Posterior vena cava (tissue), 2 donors: ENCODE measurements at regions not wholly inside any gene's neighbourhood (a gene's known extent, or its start where the extent isn't known, plus 50 kb on each side); places are given as distances from the start of the nearest gene placed in this dataset.
"Not testable (repeated sequence)": the region's sequence is repeated elsewhere in the genome, so short reads cannot be mapped to it uniquely, and the experiment has no call there.

Source experiments
- DNase-seq: peaks from one replicate; pipeline ENCODE4 v3.0.0-alpha.2; 2020; ENCODE audit warnings: low spot score
- intact Hi-C, 2 donors: fragments of 100-400 bp; cut with DNase I; formaldehyde crosslinking; loops; one replicate each; pipeline versions ENCODE4 v1.14.1 to v1.14.2; 2022 to 2023
- donor health status: DM: yes; HTN: yes; CAD: no.
- donor health status: DM: yes; HTN: yes; CAD: no.

- DNase-seq, intact Hi-C loops: not testable (repeated sequence)
Observed at GRCh38 chr2:111450526-111450925, 329.8 kb downstream of the BCL2L11 start.

GRCh38 chr2:111451692-111452199, 331.0 kb downstream of the BCL2L11 start:
- intact Hi-C loops, DNase-seq: not testable (repeated sequence)

GRCh38 chr2:111452208-111452607, 331.5 kb downstream of the BCL2L11 start:
- intact Hi-C loops, DNase-seq: not testable (repeated sequence)

GRCh38 chr2:111453308-111453707, 332.6 kb downstream of the BCL2L11 start:
- intact Hi-C loops = not testable (repeated sequence)

DNA sequence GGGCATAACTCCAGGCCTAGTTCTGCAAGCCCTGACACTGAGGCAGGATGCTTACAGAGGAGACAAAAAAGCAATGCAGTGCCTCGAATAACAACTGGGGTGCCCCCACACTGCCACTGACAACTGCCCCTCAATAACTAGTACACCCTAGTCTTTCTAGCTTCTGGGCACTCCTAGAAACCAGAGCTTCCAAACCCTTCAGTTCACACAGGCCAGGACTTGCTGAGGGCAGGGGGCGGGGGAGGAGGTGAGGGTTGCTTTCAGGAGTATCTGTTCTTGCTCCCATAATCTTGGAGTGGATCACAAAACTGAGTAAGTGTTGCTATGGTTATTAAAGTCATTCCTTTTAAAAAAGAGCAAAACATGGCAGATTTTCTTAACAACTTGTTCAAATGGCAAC, 333.1 kb downstream of the BCL2L11 start:
- DNase-seq, intact Hi-C loops: not testable (repeated sequence)

More at GRCh38 chr2:111453308-111453707, 332.6 kb downstream of the BCL2L11 start:
- not testable (repeated sequence) for DNase-seq

GRCh38 chr2:111454404-111454803, 333.7 kb downstream of the BCL2L11 start:
- intact Hi-C loops, DNase-seq: not testable (repeated sequence)

DNA sequence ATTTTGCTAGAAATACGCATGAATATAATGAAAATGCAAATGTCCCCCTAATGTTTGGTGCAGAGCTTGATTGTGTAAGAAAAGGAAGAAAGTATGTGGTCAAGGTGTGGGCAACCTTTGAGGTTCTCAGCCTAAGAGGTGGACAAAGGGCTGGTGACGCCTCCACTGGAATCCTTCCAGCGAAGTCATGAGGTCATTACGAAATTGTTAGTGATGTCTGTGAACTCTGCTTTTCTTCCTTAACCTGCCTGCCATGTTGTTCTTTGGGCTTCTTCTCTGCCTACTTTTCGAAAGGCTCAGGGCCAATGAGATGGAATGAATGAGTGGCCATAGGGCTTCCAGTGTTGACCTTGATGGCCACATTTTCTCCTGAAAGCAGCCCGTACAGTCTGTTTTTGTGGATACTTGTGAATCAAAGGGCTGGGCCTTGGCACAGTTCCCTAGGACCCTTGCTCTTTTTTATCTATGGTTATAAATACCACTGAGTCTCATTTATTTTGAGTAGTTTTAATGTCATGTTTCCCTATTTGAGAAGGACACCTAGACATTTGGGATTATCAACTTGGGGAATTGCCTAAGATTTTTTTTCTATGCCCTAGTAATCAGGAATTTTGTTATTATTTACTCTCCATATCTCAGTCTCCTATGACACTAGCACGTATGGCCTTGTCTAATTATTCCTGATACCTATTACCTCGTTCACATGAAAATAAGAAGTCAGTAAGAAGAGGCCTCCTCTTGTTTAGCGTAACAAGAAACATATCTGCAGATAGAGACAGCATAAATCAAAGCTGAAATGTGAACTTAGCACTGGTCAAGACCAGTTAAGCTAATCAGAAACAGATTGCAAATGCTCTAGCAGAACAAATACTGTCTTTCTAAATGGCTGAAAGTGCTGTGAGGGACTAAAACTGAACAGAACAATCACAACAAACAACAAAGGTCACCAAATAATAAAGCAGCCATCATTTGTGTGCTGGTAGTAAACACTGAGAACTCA, 334.6 kb downstream of the BCL2L11 start:
- DNase-seq, intact Hi-C loops: not testable (repeated sequence)

- intact Hi-C loops, DNase-seq: not testable (repeated sequence)
Observed at GRCh38 chr2:111457191-111457590, 336.5 kb downstream of the BCL2L11 start.

DNA sequence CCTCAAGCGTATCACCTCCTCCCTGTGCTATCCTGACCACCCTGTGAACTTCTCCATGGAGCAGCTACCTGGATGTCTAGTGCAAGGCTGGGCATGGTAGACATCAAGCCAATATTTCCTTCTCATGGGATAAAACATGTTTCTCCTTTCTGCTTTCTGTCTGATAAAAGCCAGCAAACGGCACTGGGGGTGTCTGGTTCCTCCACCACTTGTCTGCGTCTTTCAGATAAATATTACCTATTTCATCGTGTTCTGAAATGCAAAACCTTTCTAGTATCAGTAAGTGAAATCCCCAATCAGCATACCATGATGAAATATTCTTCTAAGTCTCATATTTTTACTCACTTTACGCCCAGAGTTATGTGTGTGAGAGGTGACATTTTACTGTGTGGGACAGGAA, 340.2 kb downstream of the BCL2L11 start:
- DNase-seq, intact Hi-C loops: not testable (repeated sequence)

DNA sequence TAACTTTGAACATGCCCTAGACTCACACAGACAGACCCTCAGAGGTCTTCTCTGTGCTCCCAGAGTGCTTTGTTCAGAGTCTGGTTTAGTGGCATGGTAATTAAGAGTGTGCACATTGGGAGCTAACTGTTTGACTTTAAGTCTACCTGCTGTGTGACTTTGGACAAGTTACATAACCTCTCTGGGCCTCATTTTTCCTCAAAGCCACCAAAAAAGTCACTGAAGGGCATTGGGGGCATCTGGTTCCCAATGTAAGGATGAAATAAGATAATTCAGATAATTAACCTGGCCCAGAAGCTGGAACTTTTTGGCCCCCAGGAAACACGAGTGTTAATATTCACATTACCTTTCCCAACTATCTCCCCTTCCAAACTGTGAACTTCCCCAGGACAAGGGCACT, 341.1 kb downstream of the BCL2L11 start:
- intact Hi-C loops, DNase-seq: not testable (repeated sequence)

DNA sequence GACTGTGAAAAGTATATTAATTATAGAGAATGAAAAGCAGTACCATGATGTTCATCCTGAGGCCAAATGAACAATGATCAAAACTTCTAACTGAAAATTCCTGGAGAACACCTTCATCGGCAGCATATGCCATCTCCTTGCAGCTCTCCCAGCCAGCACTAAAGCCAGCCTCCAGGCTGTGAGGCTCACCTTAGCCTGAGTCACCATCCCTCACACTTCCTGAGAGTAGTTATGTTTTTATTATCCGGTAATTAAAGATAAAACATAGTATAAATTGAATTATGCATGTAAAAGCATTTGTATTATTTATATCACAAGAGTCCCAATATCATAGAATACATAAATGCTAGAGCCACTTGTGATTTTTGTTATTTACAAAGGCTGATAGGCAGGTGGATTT, 341.9 kb downstream of the BCL2L11 start:
- intact Hi-C loops, DNase-seq: not testable (repeated sequence)

GRCh38 chr2:111463238-111463848, 342.6 kb downstream of the BCL2L11 start:
- intact Hi-C loops, DNase-seq: not testable (repeated sequence)

DNA sequence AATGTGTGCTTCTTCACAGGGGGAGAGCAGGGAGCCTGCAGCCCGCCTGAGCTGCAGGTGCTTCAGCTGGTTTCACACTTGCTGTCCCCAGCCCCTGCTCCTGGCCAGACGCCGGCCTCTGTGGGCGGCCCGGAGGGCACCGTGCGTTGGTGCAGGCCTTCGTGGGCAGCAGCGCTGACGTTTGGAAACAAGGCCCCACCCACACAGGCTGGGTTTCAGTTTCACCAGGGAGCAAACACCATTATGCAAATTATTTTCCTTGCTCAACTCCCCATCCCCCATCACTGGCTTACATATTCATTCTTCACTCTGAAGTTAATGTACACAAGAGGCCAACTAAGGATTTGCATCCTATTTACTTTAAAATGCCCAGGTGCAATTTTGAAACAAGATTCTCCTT, 343.2 kb downstream of the BCL2L11 start:
- DNase-seq, intact Hi-C loops: not testable (repeated sequence)

GRCh38 chr2:111464367-111464766, 343.7 kb downstream of the BCL2L11 start:
- intact Hi-C loops, DNase-seq: not testable (repeated sequence)

- DNase-seq, intact Hi-C loops: not testable (repeated sequence)
Observed at GRCh38 chr2:111465521-111465920, 344.8 kb downstream of the BCL2L11 start.

GRCh38 chr2:111466744-111467143, 346.0 kb downstream of the BCL2L11 start:
- DNase-seq, intact Hi-C loops: not testable (repeated sequence)

DNA sequence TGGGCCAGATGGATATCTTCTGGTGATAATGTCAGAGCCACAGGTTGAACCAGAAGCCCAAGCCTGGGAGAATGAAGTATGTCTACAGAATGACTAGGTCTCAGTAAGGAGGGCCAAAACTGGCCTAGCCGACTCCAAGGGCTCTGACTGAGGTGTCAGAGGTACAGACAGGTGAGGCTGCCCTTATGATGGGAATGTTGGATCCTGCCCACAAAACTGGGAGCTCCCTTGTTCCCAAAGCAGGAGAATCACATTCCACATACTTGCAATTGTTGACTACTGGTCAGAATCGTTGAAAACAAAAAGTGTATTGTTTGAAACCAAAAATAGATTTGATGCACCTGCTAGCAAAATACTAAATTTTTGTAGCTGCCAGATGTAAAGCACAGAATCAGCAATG, 350.2 kb downstream of the BCL2L11 start:
- DNase-seq, intact Hi-C loops: not testable (repeated sequence)

DNA sequence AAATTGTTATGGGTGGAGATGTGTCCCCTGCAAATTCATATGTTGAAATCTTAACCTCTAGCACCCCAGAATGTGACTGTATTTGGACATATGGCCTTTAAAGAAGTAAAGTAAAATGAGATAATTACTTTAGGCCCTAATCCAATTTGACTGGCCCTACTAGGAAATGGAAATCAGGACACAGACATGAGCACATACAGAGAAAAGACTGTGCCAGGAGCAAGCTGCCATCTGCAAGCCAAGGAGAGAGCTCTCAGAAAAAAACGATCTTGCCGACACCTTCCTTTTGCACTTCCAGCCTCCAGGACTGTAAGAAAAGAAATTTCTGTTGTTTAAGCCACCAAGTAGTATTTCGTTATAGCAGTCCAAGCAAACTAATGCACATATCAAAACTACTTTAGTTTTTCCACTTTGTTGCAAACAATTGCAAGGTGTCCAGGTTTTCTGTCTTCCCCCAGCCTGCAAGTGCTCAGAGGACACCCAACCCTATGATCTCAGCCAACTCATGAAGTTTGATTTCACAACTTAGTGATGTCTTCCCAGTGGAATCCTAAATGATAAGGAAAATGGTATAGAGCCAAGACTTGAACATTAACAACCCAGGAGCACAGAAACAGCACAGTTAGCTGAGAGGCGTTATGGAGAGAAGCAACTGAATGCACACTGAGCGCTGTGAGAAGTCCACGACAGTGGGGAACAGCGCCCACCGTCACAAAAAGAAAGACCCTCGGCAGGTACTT, 351.2 kb downstream of the BCL2L11 start:
- DNase-seq, intact Hi-C loops: not testable (repeated sequence)

DNA sequence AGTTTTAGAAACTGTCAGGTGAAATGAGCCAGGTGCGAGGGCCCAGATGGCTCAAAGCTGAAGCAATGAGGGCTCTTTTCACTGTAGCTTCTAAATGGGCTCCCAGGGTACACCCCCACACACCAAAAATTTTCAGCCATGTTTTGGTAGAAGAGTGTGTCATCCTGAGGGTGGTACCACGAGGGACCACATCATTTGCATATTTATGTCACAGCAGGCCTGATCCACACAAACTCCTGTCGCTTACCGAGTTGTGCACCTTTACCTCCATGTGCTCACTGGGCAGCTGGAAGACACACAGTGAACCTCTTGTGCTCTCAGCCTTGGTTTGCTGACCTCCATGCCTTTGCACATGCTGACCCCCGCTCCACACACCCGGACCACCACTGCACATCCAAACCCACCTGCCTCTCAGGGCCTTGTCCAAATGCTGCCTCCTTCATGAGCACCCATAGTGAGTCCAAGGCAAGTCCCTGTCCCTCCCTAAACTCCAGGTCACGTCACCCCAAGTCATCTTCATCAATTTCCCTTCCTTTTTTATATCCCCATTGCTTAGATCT, 352.2 kb downstream of the BCL2L11 start:
- intact Hi-C loops, DNase-seq: not testable (repeated sequence)
